Mesenchymal stem cell (in vitro differentiated cells and primary cell): ENCODE measurements at regions not wholly inside any gene's neighbourhood (a gene's known extent, or its start where the extent isn't known, plus 50 kb on each side); places are given as distances from the start of the nearest gene placed in this dataset.

ENCODE experiments used
- DNase-seq: peaks from one replicate; pipeline ENCODE4 v3.0.0-alpha.2; 2013
- H2AFZ ChIP-seq: one replicate; pipeline ENCODE4 v1.6.1; 2013; ENCODE audit warnings: low read depth, mild to moderate bottlenecking, control low read depth, inconsistent platforms, low read length, moderate library complexity
- H2AK5ac ChIP-seq: 2 replicates; pipeline ENCODE4 v1.6.1; 2013; ENCODE audit warnings: low read length, moderate library complexity, mild to moderate bottlenecking, inconsistent platforms; ENCODE audit not compliant: severe bottlenecking
- H2BK120ac ChIP-seq: one replicate; pipeline ENCODE4 v1.6.1; 2013; ENCODE audit warnings: low read depth, mild to moderate bottlenecking, inconsistent platforms, low read length, moderate library complexity
- H2BK12ac ChIP-seq, 2 experiments: one replicate each; pipeline ENCODE4 v1.6.1; 2013; ENCODE audit warnings: inconsistent platforms in 2 of 2, low read length in 2 of 2, mild to moderate bottlenecking in 2 of 2, moderate library complexity in 2 of 2, control low read depth in 1 of 2
- H2BK15ac ChIP-seq: one replicate; pipeline ENCODE4 v1.6.1; 2013; ENCODE audit warnings: mild to moderate bottlenecking, low read depth, inconsistent platforms; ENCODE audit not compliant: poor library complexity, severe bottlenecking
- H2BK5ac ChIP-seq: 2 replicates; pipeline ENCODE4 v1.6.1; 2013; ENCODE audit warnings: low read depth, mild to moderate bottlenecking, low read length, control low read depth, inconsistent platforms; ENCODE audit not compliant: poor library complexity, severe bottlenecking
- H3K14ac ChIP-seq, 2 experiments: one replicate each; pipeline ENCODE4 v1.6.1; 2013; ENCODE audit warnings: inconsistent platforms in 2 of 2, low read length in 2 of 2, control low read depth in 1 of 2, mild to moderate bottlenecking in 1 of 2, moderate library complexity in 1 of 2
- H3K18ac ChIP-seq, 2 experiments: one replicate each; pipeline ENCODE4 v1.6.1; 2013; ENCODE audit warnings: inconsistent platforms in 2 of 2, low read length in 2 of 2, control low read depth in 1 of 2, low read depth in 1 of 2, mild to moderate bottlenecking in 1 of 2
- H3K23ac ChIP-seq, 2 experiments: one replicate each; pipeline ENCODE4 v1.6.1; 2013; ENCODE audit warnings: inconsistent platforms in 2 of 2, low read length in 2 of 2, mild to moderate bottlenecking in 2 of 2, moderate library complexity in 2 of 2, control low read depth in 1 of 2
- H3K27ac ChIP-seq: 2 replicates; pipeline ENCODE4 v1.5.1; 2013; ENCODE audit warnings: mild to moderate bottlenecking, moderate library complexity, low read length, control low read depth, inconsistent platforms; ENCODE audit not compliant: poor library complexity, severe bottlenecking
- H3K27me3 ChIP-seq, 2 experiments: 2 replicates each; pipeline versions ENCODE4 v1.6.1 to v1.7.0; 2013; ENCODE audit warnings: low read length in 2 of 2, mild to moderate bottlenecking in 2 of 2, moderate library complexity in 2 of 2, control low read depth in 1 of 2, inconsistent platforms in 1 of 2; ENCODE audit not compliant: control insufficient read depth in 1 of 2, insufficient read depth in 1 of 2
- H3K36me3 ChIP-seq, 2 experiments: 2 replicates each; pipeline versions ENCODE4 v1.6.1 to v1.7.0; 2013; ENCODE audit warnings: low read length in 2 of 2, control low read depth in 1 of 2, inconsistent platforms in 1 of 2, low read depth in 1 of 2, mild to moderate bottlenecking in 1 of 2; ENCODE audit not compliant: insufficient read depth in 2 of 2, control insufficient read depth in 1 of 2
- H3K4ac ChIP-seq, 2 experiments: one replicate each; pipeline ENCODE4 v1.6.1; 2013; ENCODE audit warnings: inconsistent platforms in 2 of 2, low read length in 2 of 2, mild to moderate bottlenecking in 2 of 2, moderate library complexity in 2 of 2, control low read depth in 1 of 2, low read depth in 1 of 2
- H3K4me1 ChIP-seq: 2 replicates; pipeline ENCODE4 v1.6.1; 2013; ENCODE audit warnings: low read depth, low read length, control low read depth; ENCODE audit not compliant: control insufficient read depth, insufficient read depth
- H3K4me2 ChIP-seq: 2 replicates; pipeline ENCODE4 v1.6.1; 2013; ENCODE audit warnings: low read length, mild to moderate bottlenecking, inconsistent platforms; ENCODE audit not compliant: poor library complexity, severe bottlenecking
- H3K4me3 ChIP-seq, 2 experiments: 2 replicates each; pipeline versions ENCODE4 v1.5.1 to v1.7.0; 2013; ENCODE audit warnings: low read length in 2 of 2, mild to moderate bottlenecking in 2 of 2, control low read depth in 1 of 2, low read depth in 1 of 2; ENCODE audit not compliant: insufficient read depth in 1 of 2
- H3K79me1 ChIP-seq: replicated peaks from 2 replicates; pipeline ENCODE4 v1.6.1; 2013; ENCODE audit warnings: mild to moderate bottlenecking, control low read depth, low read length, inconsistent platforms; ENCODE audit not compliant: poor library complexity, severe bottlenecking
- H3K9ac ChIP-seq: 2 replicates; pipeline ENCODE4 v1.7.0; 2013; ENCODE audit warnings: mild to moderate bottlenecking, low read length, moderate library complexity
- H3K9me3 ChIP-seq: 2 replicates; pipeline ENCODE4 v1.7.0; 2013; ENCODE audit warnings: mild to moderate bottlenecking, low read length; ENCODE audit not compliant: control insufficient read depth
- H4K8ac ChIP-seq: one replicate; pipeline ENCODE4 v1.6.1; 2013; ENCODE audit warnings: inconsistent platforms, mild to moderate bottlenecking, low read length, moderate library complexity
- H4K91ac ChIP-seq: one replicate; pipeline ENCODE4 v1.6.1; 2013; ENCODE audit warnings: mild to moderate bottlenecking, low read length, inconsistent platforms
- WGBS: methylation state at CpG from one replicate; pipeline ENCODE4 v1.1.7; 2013; ENCODE audit warnings: mixed read lengths; 5-methylcytosine and 5-hydroxymethylcytosine counted together

- WGBS = no CpG with 5 or more reads among the region's 1 CpG
- DNase-seq = no peak
- H2BK5ac ChIP-seq = no peak overlapping the region
- no peaks in the 10 kb centered on the region for H3K36me3 ChIP-seq
- H4K91ac ChIP-seq = no peak overlapping the region
- H3K9me3 ChIP-seq = no peaks in the 10 kb centered on the region
- H2BK15ac ChIP-seq = no peak overlapping the region
- H3K14ac ChIP-seq = no peak overlapping the region
- H3K4me3 ChIP-seq = no peak overlapping the region
- H3K27me3 ChIP-seq = no peaks in the 10 kb centered on the region
- H2BK120ac ChIP-seq = no peak overlapping the region
- H3K9ac ChIP-seq = no peak overlapping the region
- H3K23ac ChIP-seq = no peak overlapping the region
- no peak overlapping the region for H2AFZ ChIP-seq
- H3K4me2 ChIP-seq = no peak overlapping the region
- no peak overlapping the region for H3K27ac ChIP-seq
- H3K18ac ChIP-seq = no peak overlapping the region
- no peak overlapping the region for H3K4ac ChIP-seq
- no peak overlapping the region for H4K8ac ChIP-seq
- H2AK5ac ChIP-seq = no peak overlapping the region
- no peak overlapping the region for H2BK12ac ChIP-seq
- no peaks in the 10 kb centered on the region for H3K4me1 ChIP-seq
- no peaks in the 10 kb centered on the region for H3K79me1 ChIP-seq
These were observed 85.2 kb downstream of the KBTBD8 start for GRCh38 chr3:67083277-67083676.

GRCh38 chr3:67087788-67088187 is 89.7 kb downstream of the KBTBD8 start:
- H3K4ac ChIP-seq = no peak overlapping the region
- H3K4me3 ChIP-seq = no peak overlapping the region
- H2AFZ ChIP-seq = no peak overlapping the region
- no peak for DNase-seq
- H3K4me1 ChIP-seq = no peaks in the 10 kb centered on the region
- no peaks in the 10 kb centered on the region for H3K27me3 ChIP-seq
- no peak overlapping the region for H3K18ac ChIP-seq
- no peak overlapping the region for H2BK12ac ChIP-seq
- no peak overlapping the region for H3K4me2 ChIP-seq
- no peak overlapping the region for H3K14ac ChIP-seq
- H2AK5ac ChIP-seq = no peak overlapping the region
- no peak overlapping the region for H2BK15ac ChIP-seq
- H4K91ac ChIP-seq = no peak overlapping the region
- 100% methylated on average over 1 of the region's 1 CpG for WGBS
- no peak overlapping the region for H3K9ac ChIP-seq
- H3K36me3 ChIP-seq = no peaks in the 10 kb centered on the region
- H3K27ac ChIP-seq = no peak overlapping the region
- H3K79me1 ChIP-seq = no peaks in the 10 kb centered on the region
- no peaks in the 10 kb centered on the region for H3K9me3 ChIP-seq
- H2BK5ac ChIP-seq = no peak overlapping the region
- H4K8ac ChIP-seq = no peak overlapping the region
- H2BK120ac ChIP-seq = no peak overlapping the region
- H3K23ac ChIP-seq = no peak overlapping the region

- Histone ChIP-seq H3K4me1 (no peaks in the 10 kb centered on the region), H2BK15ac (no peak overlapping the region), H3K9me3 (no peaks in the 10 kb centered on the region), H4K8ac (no peak overlapping the region), H3K27ac (no peak overlapping the region), H3K14ac (no peak overlapping the region), H2BK5ac (no peak overlapping the region), H3K79me1 (no peaks in the 10 kb centered on the region), H2BK12ac (no peak overlapping the region), H3K23ac (no peak overlapping the region), H3K4ac (no peak overlapping the region), H3K4me3 (no peak overlapping the region), H2AK5ac (no peak overlapping the region), H4K91ac (no peak overlapping the region), H3K9ac (no peak overlapping the region), H3K27me3 (no peaks in the 10 kb centered on the region), H3K18ac (no peak overlapping the region), H2AFZ (no peak overlapping the region), H3K36me3 (no peaks in the 10 kb centered on the region), H2BK120ac (no peak overlapping the region), H3K4me2 (no peak overlapping the region)
- DNase-seq = peak; percentile 63
These were observed 92.4 kb downstream of the KBTBD8 start for GRCh38 chr3:67090474-67090873.

DNA sequence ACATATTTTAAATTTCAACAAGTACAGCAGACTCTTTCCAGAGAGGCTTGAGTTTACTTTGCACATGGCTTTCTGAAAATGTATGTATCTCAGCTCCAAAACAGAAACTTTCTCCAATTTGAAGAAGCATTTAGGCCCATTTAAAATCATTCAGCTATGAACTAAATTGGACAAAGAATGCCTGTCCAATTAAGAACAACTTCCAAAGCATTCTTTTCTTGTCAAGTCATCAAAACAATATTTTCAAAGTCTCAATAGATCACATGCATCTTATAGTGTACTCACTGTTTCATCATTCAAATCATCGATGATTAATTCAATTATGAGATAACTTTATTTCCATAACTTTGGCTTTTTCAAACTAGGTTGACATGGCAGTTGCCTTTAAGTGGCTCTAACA is 95.2 kb downstream of the KBTBD8 start:
- no peak overlapping the region for H2BK15ac ChIP-seq
- no peak overlapping the region for H2BK12ac ChIP-seq
- H3K4me1 ChIP-seq = no peaks in the 10 kb centered on the region
- 90% methylated on average over 1 of the region's 1 CpG for WGBS
- H4K91ac ChIP-seq = no peak overlapping the region
- H3K27me3 ChIP-seq = peaks cover 0 to 3% of the 10 kb centered on the region in 2 experiments
- no peak for DNase-seq
- H2AK5ac ChIP-seq = no peak overlapping the region
- no peak overlapping the region for H3K4ac ChIP-seq
- no peak overlapping the region for H3K4me3 ChIP-seq
- H3K27ac ChIP-seq = no peak overlapping the region
- no peak overlapping the region for H3K14ac ChIP-seq
- H4K8ac ChIP-seq = no peak overlapping the region
- no peak overlapping the region for H3K9ac ChIP-seq
- no peak overlapping the region for H2BK5ac ChIP-seq
- no peak overlapping the region for H3K18ac ChIP-seq
- H3K9me3 ChIP-seq = no peaks in the 10 kb centered on the region
- no peak overlapping the region for H3K4me2 ChIP-seq
- H3K79me1 ChIP-seq = no peaks in the 10 kb centered on the region
- no peak overlapping the region for H2BK120ac ChIP-seq
- H3K36me3 ChIP-seq = no peaks in the 10 kb centered on the region
- H2AFZ ChIP-seq = no peak overlapping the region
- no peak overlapping the region for H3K23ac ChIP-seq
